Thoracic aorta (tissue), 2 donors: ENCODE measurements at regions not wholly inside any gene's neighbourhood (a gene's known extent, or its start where the extent isn't known, plus 50 kb on each side); places are given as distances from the start of the nearest gene placed in this dataset.

Source experiments
- ATAC-seq: fragments of 150-250 bp; one replicate; pipeline ENCODE4 v1.8.0; 2017; ENCODE audit warnings: low read depth; ENCODE audit not compliant: insufficient number of reproducible peaks, low FRiP score
- DNase-seq: peaks from one replicate; pipeline ENCODE4 v3.0.0-alpha.2; 2020; ENCODE audit warnings: low spot score
- H3K27ac ChIP-seq, 2 donors: fragments of 200-600 bp; sonication (generic); 1 replicate in 1 of 2; 2 replicates in 1 of 2; pipeline ENCODE4 v1.5.1; 2016; ENCODE audit warnings: mild to moderate bottlenecking in 2 of 2, moderate library complexity in 2 of 2
- H3K27me3 ChIP-seq: fragments of 200-600 bp; sonication (generic); replicated peaks from 2 replicates; pipeline ENCODE4 v1.6.0; 2016; ENCODE audit warnings: mild to moderate bottlenecking; ENCODE audit not compliant: insufficient read depth
- H3K36me3 ChIP-seq: fragments of 200-600 bp; sonication (generic); one replicate; pipeline ENCODE4 v1.5.1; 2016
- H3K4me1 ChIP-seq, 2 donors: fragments of 200-600 bp; sonication (generic); 1 replicate in 1 of 2; 2 replicates in 1 of 2; pipeline versions ENCODE4 v1.5.1 to v1.6.0; 2016; ENCODE audit warnings: low read depth in 2 of 2, mild to moderate bottlenecking in 1 of 2; ENCODE audit not compliant: control insufficient read depth in 1 of 2
- H3K4me3 ChIP-seq: fragments of 200-600 bp; sonication (generic); 2 replicates; pipeline ENCODE4 v1.5.1; 2016; ENCODE audit warnings: mild to moderate bottlenecking
- H3K9me3 ChIP-seq: fragments of 200-600 bp; sonication (generic); 2 replicates; pipeline ENCODE4 v1.5.1; 2016
- TF ChIP-seq, protein P1 (sequence below): fragments of 200-600 bp; sonication (generic); IDR thresholded peaks from one replicate; pipeline ENCODE4 v1.5.1; 2019; ENCODE audit warnings: antibody characterized with exemption

DNA sequence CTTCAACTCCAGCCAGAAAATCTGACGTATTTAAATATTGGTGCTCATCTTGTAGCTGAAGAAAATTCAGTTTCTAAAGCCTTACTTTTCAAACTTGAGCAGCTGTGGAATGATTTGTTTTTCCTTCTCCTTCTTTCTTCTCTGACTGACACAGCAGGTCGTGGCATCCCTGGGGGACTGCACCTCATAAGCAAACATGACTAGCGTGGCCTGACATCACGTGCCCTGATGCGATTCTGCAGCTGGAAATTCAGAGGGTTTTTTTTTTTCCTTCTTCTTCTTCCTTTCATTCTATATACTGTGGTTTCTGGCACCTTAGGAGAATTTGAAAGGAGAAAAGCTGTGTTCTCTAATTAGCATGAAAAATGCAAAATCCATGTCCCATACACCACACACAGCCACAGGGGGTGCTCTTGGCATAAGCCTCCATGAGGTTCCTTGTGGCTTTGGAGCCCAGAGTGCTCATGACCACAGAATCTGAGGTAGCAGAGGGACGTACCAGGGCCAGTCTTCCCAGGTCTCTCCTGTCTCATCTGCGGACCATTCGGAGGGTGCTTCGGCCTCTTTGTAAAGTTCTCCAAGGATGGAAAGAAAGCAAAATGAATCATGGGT, 258.5 kb upstream of the CDH4 start:
- H3K27me3 ChIP-seq = no peaks in the 10 kb centered on the region
- no peaks in the 10 kb centered on the region for H3K9me3 ChIP-seq
- DNase-seq (no peak), ATAC-seq (no peak)
- no peak overlapping the region for H3K4me3 ChIP-seq
- no peaks in the 10 kb centered on the region for H3K36me3 ChIP-seq
- no peak overlapping the region for H3K27ac ChIP-seq
- TF ChIP-seq, protein P1, sequence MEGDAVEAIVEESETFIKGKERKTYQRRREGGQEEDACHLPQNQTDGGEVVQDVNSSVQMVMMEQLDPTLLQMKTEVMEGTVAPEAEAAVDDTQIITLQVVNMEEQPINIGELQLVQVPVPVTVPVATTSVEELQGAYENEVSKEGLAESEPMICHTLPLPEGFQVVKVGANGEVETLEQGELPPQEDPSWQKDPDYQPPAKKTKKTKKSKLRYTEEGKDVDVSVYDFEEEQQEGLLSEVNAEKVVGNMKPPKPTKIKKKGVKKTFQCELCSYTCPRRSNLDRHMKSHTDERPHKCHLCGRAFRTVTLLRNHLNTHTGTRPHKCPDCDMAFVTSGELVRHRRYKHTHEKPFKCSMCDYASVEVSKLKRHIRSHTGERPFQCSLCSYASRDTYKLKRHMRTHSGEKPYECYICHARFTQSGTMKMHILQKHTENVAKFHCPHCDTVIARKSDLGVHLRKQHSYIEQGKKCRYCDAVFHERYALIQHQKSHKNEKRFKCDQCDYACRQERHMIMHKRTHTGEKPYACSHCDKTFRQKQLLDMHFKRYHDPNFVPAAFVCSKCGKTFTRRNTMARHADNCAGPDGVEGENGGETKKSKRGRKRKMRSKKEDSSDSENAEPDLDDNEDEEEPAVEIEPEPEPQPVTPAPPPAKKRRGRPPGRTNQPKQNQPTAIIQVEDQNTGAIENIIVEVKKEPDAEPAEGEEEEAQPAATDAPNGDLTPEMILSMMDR = no peak
- no peaks in the 10 kb centered on the region for H3K4me1 ChIP-seq

DNA sequence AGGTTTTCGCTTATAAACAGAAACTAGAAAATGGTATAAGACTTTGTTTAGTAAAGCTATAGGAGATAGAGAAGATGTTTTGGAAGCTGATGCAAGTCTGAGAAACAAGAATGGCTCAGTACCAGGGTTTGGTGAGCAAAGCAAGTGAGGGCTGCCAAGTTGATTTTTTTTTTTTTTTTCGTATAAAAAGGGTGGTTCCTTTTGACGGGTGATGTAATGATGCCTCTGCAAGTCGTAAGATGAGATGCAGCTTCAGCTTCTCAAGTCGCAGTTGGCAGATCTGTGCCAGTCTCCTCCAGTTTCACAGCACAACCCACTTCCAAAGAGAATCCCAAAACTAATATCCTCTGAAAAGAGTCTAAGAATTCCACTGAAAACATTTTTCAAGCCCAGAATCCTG, 252.8 kb upstream of the CDH4 start:
- no peak for ATAC-seq
- Histone ChIP-seq H3K4me3 (no peak overlapping the region), H3K27me3 (no peaks in the 10 kb centered on the region), H3K9me3 (no peaks in the 10 kb centered on the region), H3K36me3 (no peaks in the 10 kb centered on the region), H3K4me1 (no peaks in the 10 kb centered on the region), H3K27ac (no peak overlapping the region)
- TF ChIP-seq, protein P1 = no peak
- no peak for DNase-seq

DNA sequence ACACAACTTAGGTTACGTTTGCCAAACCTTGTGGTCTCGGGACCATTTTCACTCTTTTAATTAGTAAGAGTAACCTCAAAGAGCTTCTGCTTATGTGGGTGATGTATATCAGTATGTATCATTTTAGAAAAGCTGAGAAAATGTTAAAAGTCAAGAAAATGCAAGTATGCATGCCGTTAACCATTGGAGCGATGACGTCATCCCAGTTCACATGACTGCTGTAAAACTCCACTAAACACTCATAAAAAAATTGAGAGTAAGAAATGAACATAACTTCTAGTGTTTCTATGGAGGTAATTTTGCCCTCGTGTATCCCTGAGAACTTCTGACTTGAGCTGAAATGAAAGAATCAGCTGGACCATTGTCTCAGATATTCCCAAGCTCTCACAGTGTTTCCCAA, 250.0 kb upstream of the CDH4 start:
- ATAC-seq (no peak), DNase-seq (no peak)
- no peaks in the 10 kb centered on the region for H3K27me3 ChIP-seq

DNA sequence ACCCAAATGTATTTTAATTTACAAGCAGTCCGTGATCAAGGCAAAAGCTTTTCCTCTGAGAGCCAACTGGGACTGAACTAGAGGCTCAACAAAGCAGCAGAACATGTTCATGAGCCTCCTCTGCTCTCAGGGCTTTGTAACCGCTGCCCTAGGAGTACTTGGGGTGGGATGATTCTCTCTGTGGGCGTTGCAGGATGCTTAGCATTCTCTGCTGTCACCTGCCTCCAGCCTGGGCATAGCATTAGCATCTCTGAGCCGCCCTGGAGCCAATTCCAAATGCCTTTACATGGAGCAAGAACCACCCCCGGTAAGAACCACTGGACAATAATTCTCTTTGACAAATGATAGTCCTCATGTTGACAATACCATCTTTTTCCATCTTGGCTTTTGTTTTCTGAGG, 237.6 kb upstream of the CDH4 start:
- Histone ChIP-seq H3K9me3 (no peaks in the 10 kb centered on the region), H3K4me1 (no peaks in the 10 kb centered on the region), H3K27ac (no peak overlapping the region), H3K27me3 (no peaks in the 10 kb centered on the region), H3K4me3 (no peak overlapping the region), H3K36me3 (no peaks in the 10 kb centered on the region)
- TF ChIP-seq, protein P1 = no peak
- DNase-seq = no peak
- ATAC-seq = no peak

More for the DNA sequence above, 250.0 kb upstream of the CDH4 start:
- no peaks in the 10 kb centered on the region for H3K9me3 ChIP-seq
- no peak overlapping the region for H3K4me3 ChIP-seq
- no peaks in the 10 kb centered on the region for H3K4me1 ChIP-seq
- H3K36me3 ChIP-seq = no peaks in the 10 kb centered on the region
- TF ChIP-seq, protein P1 = no peak
- H3K27ac ChIP-seq = no peak overlapping the region

DNA sequence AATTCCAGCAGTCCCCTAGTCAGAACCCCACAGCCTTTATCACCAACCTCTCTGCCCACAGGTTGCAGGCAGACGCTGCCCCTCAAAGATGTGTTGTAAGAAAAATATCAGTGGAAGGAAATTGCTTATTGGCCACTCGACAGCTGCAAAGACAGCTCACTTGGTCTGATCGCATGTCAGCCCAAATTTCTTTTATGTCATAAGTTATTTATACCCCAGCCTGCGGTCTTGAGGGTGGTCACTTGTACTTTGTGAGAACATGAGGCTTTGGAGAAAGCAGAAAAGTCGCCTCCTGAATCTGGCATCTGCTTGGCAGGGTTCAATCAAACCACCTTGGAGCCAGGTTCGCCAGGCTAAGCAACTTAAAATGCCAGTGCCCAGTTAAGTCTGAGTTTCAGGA, 236.5 kb upstream of the CDH4 start:
- Histone ChIP-seq H3K36me3 (no peaks in the 10 kb centered on the region), H3K27ac (no peak overlapping the region), H3K9me3 (no peaks in the 10 kb centered on the region), H3K27me3 (no peaks in the 10 kb centered on the region), H3K4me3 (no peak overlapping the region), H3K4me1 (no peaks in the 10 kb centered on the region)
- TF ChIP-seq, protein P1 = no peak
- DNase-seq (no peak), ATAC-seq (no peak)
